ENCODE measurements at regions not wholly inside any gene's neighbourhood (a gene's known extent, or its start where the extent isn't known, plus 50 kb on each side); places are given as distances from the start of the nearest gene placed in this dataset.

DNA sequence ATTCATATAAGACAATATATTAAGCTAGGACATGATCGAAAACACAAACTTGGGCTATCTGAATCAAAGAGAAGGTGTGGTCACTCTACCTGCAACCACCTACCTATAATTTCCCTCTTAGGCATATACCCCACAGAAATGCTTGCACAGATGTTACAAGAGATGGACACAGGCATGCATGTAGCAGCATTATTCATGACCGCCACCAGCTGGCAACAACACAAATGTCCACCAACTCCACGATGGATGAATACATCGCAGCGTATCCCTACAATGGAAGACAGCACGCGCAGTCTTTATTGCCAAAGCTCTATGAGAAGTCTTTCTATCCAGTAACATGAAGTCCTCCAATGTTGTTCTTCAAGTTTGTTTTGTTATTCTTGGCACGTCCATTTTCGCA, 90.8 kb downstream of the ARL4C start:
- TF ChIP-seq, protein P1, sequence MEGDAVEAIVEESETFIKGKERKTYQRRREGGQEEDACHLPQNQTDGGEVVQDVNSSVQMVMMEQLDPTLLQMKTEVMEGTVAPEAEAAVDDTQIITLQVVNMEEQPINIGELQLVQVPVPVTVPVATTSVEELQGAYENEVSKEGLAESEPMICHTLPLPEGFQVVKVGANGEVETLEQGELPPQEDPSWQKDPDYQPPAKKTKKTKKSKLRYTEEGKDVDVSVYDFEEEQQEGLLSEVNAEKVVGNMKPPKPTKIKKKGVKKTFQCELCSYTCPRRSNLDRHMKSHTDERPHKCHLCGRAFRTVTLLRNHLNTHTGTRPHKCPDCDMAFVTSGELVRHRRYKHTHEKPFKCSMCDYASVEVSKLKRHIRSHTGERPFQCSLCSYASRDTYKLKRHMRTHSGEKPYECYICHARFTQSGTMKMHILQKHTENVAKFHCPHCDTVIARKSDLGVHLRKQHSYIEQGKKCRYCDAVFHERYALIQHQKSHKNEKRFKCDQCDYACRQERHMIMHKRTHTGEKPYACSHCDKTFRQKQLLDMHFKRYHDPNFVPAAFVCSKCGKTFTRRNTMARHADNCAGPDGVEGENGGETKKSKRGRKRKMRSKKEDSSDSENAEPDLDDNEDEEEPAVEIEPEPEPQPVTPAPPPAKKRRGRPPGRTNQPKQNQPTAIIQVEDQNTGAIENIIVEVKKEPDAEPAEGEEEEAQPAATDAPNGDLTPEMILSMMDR (conservative IDR thresholded peaks at IDR 0.05; ENCODE audit: low read depth in 2 of 2), result peak in 1 of 2 experiments; percentile 22; a peak in 2 of 4 replicates
- TF ChIP-seq POLR2AphosphoS5 (IDR thresholded peaks at IDR 0.05; ENCODE audit: low read depth), result no peak
- Histone ChIP-seq H3K4me2 (no peak overlapping the region), H3F3A (replicated peaks; ENCODE audit: low read depth) (no peaks in the 10 kb centered on the region), H3K9me2 (ENCODE audit: insufficient read depth) (peaks cover 6% of the 10 kb centered on the region; the same call in 1 of the 2 replicates), H3K4me1 (ENCODE audit: insufficient read depth) (no peaks in the 10 kb centered on the region), H3K36me3 (ENCODE audit: insufficient read depth) (no peaks in the 10 kb centered on the region), H4K20me1 (replicated peaks; ENCODE audit: insufficient read depth) (no peaks in the 10 kb centered on the region), H3K27ac (ENCODE audit: low read depth) (no peak overlapping the region), H3K79me2 (replicated peaks; ENCODE audit: insufficient read depth) (no peaks in the 10 kb centered on the region), H3K4me3 (no peak overlapping the region), H3K27me3 (ENCODE audit: insufficient read depth) (no peaks in the 10 kb centered on the region), H2AFZ (no peak overlapping the region)
- ATAC-seq (no peak), DNase-seq (ENCODE audit: low spot score) (no peak)
- H3K4me3 Mint-ChIP-seq, result no peak overlapping the region
- peaks cover 10% of the 10 kb centered on the region for H3K4me1 Mint-ChIP-seq
- no peak overlapping the region for H3K27ac Mint-ChIP-seq
- H3K27me3 Mint-ChIP-seq (ENCODE audit: insufficient read depth, low read depth, poor library complexity), result peaks cover 6% of the 10 kb centered on the region
- H3K36me3 Mint-ChIP-seq (ENCODE audit: low read depth), result no peaks in the 10 kb centered on the region
- H3K9me3 Mint-ChIP-seq, result no peaks in the 10 kb centered on the region

DNA sequence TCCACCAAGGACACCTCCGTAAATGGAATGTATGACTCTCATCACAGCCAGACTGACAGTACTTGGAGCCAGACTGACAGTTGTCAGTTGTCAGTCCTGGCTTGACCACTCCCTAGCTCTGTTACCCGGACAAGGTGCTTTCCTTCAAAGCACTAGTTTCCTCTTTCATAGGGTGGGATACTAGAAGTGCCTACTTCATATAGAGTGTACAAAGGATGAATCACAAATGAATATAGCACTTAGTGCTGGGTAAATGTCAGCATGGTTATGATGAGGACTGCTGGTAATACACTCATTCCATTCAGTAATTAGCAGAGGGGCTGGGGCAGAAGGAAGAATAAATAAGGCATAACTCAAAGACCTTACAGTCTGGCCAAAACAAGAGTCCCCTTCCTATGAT, 91.4 kb downstream of the ARL4C start:
- Mint-ChIP-seq H3K27me3 (ENCODE audit: insufficient read depth, low read depth, poor library complexity) (peaks cover 6% of the 10 kb centered on the region), H3K27ac (no peak overlapping the region), H3K4me3 (no peak overlapping the region), H3K9me3 (no peaks in the 10 kb centered on the region), H3K4me1 (peaks cover 4% of the 10 kb centered on the region), H3K36me3 (ENCODE audit: low read depth) (no peaks in the 10 kb centered on the region)
- H3K27me3 ChIP-seq (ENCODE audit: insufficient read depth), result no peaks in the 10 kb centered on the region
- DNase-seq (ENCODE audit: low spot score) (no peak), ATAC-seq (no peak)
- H3F3A ChIP-seq (replicated peaks; ENCODE audit: low read depth), result no peaks in the 10 kb centered on the region
- no peaks in the 10 kb centered on the region for H3K36me3 ChIP-seq (ENCODE audit: insufficient read depth)
- H2AFZ ChIP-seq, result no peak overlapping the region
- H4K20me1 ChIP-seq (replicated peaks; ENCODE audit: insufficient read depth), result no peaks in the 10 kb centered on the region
- H3K27ac ChIP-seq (ENCODE audit: low read depth), result no peak overlapping the region
- peaks cover 5% of the 10 kb centered on the region; the same call in 1 of the 2 replicates for H3K9me2 ChIP-seq (ENCODE audit: insufficient read depth)
- no peak overlapping the region for H3K4me3 ChIP-seq
- H3K4me1 ChIP-seq (ENCODE audit: insufficient read depth), result no peaks in the 10 kb centered on the region
- H3K79me2 ChIP-seq (replicated peaks; ENCODE audit: insufficient read depth), result no peaks in the 10 kb centered on the region
- no peak overlapping the region for H3K4me2 ChIP-seq
- TF ChIP-seq EZH2phosphoT487 (IDR thresholded peaks at IDR 0.05; ENCODE audit: unreplicated experiment), result no peak
- no peak for TF ChIP-seq NANOG (IDR thresholded peaks at IDR 0.05; ENCODE audit: borderline replicate concordance)
- no peak for TF ChIP-seq CREB1 (CRISPR knock-in tag; IDR thresholded peaks at IDR 0.05; ENCODE audit: low read depth)
- TF ChIP-seq, protein P2, sequence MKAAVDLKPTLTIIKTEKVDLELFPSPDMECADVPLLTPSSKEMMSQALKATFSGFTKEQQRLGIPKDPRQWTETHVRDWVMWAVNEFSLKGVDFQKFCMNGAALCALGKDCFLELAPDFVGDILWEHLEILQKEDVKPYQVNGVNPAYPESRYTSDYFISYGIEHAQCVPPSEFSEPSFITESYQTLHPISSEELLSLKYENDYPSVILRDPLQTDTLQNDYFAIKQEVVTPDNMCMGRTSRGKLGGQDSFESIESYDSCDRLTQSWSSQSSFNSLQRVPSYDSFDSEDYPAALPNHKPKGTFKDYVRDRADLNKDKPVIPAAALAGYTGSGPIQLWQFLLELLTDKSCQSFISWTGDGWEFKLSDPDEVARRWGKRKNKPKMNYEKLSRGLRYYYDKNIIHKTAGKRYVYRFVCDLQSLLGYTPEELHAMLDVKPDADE (IDR thresholded peaks at IDR 0.05), result no peak
- TF ChIP-seq POLR2AphosphoS5 (IDR thresholded peaks at IDR 0.05; ENCODE audit: low read depth), result no peak
- no peak for TF ChIP-seq ZNF331 (CRISPR knock-in tag; IDR thresholded peaks at IDR 0.05; ENCODE audit: low read depth)
- TF ChIP-seq STAT1 (IDR thresholded peaks at IDR 0.05; ENCODE audit: unreplicated experiment), result no peak
- TF ChIP-seq, protein P3, sequence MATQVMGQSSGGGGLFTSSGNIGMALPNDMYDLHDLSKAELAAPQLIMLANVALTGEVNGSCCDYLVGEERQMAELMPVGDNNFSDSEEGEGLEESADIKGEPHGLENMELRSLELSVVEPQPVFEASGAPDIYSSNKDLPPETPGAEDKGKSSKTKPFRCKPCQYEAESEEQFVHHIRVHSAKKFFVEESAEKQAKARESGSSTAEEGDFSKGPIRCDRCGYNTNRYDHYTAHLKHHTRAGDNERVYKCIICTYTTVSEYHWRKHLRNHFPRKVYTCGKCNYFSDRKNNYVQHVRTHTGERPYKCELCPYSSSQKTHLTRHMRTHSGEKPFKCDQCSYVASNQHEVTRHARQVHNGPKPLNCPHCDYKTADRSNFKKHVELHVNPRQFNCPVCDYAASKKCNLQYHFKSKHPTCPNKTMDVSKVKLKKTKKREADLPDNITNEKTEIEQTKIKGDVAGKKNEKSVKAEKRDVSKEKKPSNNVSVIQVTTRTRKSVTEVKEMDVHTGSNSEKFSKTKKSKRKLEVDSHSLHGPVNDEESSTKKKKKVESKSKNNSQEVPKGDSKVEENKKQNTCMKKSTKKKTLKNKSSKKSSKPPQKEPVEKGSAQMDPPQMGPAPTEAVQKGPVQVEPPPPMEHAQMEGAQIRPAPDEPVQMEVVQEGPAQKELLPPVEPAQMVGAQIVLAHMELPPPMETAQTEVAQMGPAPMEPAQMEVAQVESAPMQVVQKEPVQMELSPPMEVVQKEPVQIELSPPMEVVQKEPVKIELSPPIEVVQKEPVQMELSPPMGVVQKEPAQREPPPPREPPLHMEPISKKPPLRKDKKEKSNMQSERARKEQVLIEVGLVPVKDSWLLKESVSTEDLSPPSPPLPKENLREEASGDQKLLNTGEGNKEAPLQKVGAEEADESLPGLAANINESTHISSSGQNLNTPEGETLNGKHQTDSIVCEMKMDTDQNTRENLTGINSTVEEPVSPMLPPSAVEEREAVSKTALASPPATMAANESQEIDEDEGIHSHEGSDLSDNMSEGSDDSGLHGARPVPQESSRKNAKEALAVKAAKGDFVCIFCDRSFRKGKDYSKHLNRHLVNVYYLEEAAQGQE (IDR thresholded peaks at IDR 0.05; ENCODE audit: unreplicated experiment), result no peak
